ENCODE measurements at regions not wholly inside any gene's neighbourhood (a gene's known extent, or its start where the extent isn't known, plus 50 kb on each side); places are given as distances from the start of the nearest gene placed in this dataset.

GRCh38 chr4:163663454-163664225, 169.2 kb downstream of the TMA16 start:
- DNase-seq = no peak
- no peaks in the 10 kb centered on the region for H3K27me3 Mint-ChIP-seq (ENCODE audit: insufficient read depth)
- H3K9me3 ChIP-seq (ENCODE audit: control insufficient read depth, low read length) = no peaks in the 10 kb centered on the region
- H3K36me3 ChIP-seq (ENCODE audit: control insufficient read depth, insufficient read depth, low read length) = no peaks in the 10 kb centered on the region
- H3K4me3 ChIP-seq (ENCODE audit: low read length) = no peak overlapping the region
- no peaks in the 10 kb centered on the region for H3K36me3 Mint-ChIP-seq (ENCODE audit: low read depth)
- 82 to 91% methylated on average over 2 to 5 of the region's 5 CpGs for WGBS, 2 experiments (ENCODE audit: insufficient coverage in 1 of 2, insufficient read length in 1 of 2)
- H3K4me3 Mint-ChIP-seq = no peak overlapping the region
- no peak overlapping the region for H3K27ac Mint-ChIP-seq
- H3K27me3 ChIP-seq (ENCODE audit: control insufficient read depth, insufficient read depth, low read length, poor library complexity, severe bottlenecking) = no peaks in the 10 kb centered on the region
- peaks cover 5% of the 10 kb centered on the region for H3K9me3 Mint-ChIP-seq
- no peaks in the 10 kb centered on the region for H3K4me1 ChIP-seq (ENCODE audit: control insufficient read depth, insufficient read depth, low read length)
- H3K27ac ChIP-seq (ENCODE audit: low read depth, low read length) = no peak overlapping the region
- no peak for TF ChIP-seq CTCF (conservative IDR thresholded peaks at IDR 0.05)
- no peaks in the 10 kb centered on the region for H3K4me1 Mint-ChIP-seq
- H3K9ac ChIP-seq (ENCODE audit: extremely low read depth, low read length, poor library complexity, severe bottlenecking) = no peak overlapping the region

- Mint-ChIP-seq H3K4me3 (no peak overlapping the region), H3K36me3 (ENCODE audit: low read depth) (no peaks in the 10 kb centered on the region), H3K9me3 (no peaks in the 10 kb centered on the region), H3K27me3 (ENCODE audit: insufficient read depth) (no peaks in the 10 kb centered on the region), H3K27ac (no peak overlapping the region), H3K4me1 (no peaks in the 10 kb centered on the region)
- Histone ChIP-seq H3K36me3 (ENCODE audit: control insufficient read depth, insufficient read depth, low read length) (no peaks in the 10 kb centered on the region), H3K27ac (ENCODE audit: low read depth, low read length) (no peak overlapping the region), H3K4me3 (ENCODE audit: low read length) (no peak overlapping the region), H3K9me3 (ENCODE audit: control insufficient read depth, low read length) (no peaks in the 10 kb centered on the region), H3K9ac (ENCODE audit: extremely low read depth, low read length, poor library complexity, severe bottlenecking) (no peak overlapping the region), H3K4me1 (ENCODE audit: control insufficient read depth, insufficient read depth, low read length) (no peaks in the 10 kb centered on the region), H3K27me3 (ENCODE audit: control insufficient read depth, insufficient read depth, low read length, poor library complexity, severe bottlenecking) (no peaks in the 10 kb centered on the region)
- 97 to 100% methylated on average over 2 of the region's 2 CpGs for WGBS, 2 experiments (ENCODE audit: insufficient coverage in 1 of 2, insufficient read length in 1 of 2)
- no peak for DNase-seq
- no peak for TF ChIP-seq CTCF (conservative IDR thresholded peaks at IDR 0.05)
Observed at GRCh38 chr4:163665101-163665500, 170.6 kb downstream of the TMA16 start.

GRCh38 chr4:163665521-163666331, 171.2 kb downstream of the TMA16 start:
- 95% methylated on average over 8 of the region's 9 CpGs; no CpG with 5 or more reads in 1 of the 2 experiments for WGBS, 2 experiments (ENCODE audit: insufficient coverage in 1 of 2, insufficient read length in 1 of 2)
- Mint-ChIP-seq H3K9me3 (no peaks in the 10 kb centered on the region), H3K27me3 (ENCODE audit: insufficient read depth) (no peaks in the 10 kb centered on the region), H3K27ac (no peak overlapping the region), H3K36me3 (ENCODE audit: low read depth) (no peaks in the 10 kb centered on the region), H3K4me1 (no peaks in the 10 kb centered on the region), H3K4me3 (no peak overlapping the region)
- no peak overlapping the region for H3K9ac ChIP-seq (ENCODE audit: extremely low read depth, low read length, poor library complexity, severe bottlenecking)
- no peak overlapping the region for H3K27ac ChIP-seq (ENCODE audit: low read depth, low read length)
- H3K36me3 ChIP-seq (ENCODE audit: control insufficient read depth, insufficient read depth, low read length) = no peaks in the 10 kb centered on the region
- DNase-seq = no peak
- TF ChIP-seq CTCF (conservative IDR thresholded peaks at IDR 0.05) = no peak
- no peaks in the 10 kb centered on the region for H3K9me3 ChIP-seq (ENCODE audit: control insufficient read depth, low read length)
- no peak overlapping the region for H3K4me3 ChIP-seq (ENCODE audit: low read length)
- no peaks in the 10 kb centered on the region for H3K27me3 ChIP-seq (ENCODE audit: control insufficient read depth, insufficient read depth, low read length, poor library complexity, severe bottlenecking)
- no peaks in the 10 kb centered on the region for H3K4me1 ChIP-seq (ENCODE audit: control insufficient read depth, insufficient read depth, low read length)
